HCT116 (cell line): ENCODE measurements at regions not wholly inside any gene's neighbourhood (a gene's known extent, or its start where the extent isn't known, plus 50 kb on each side); places are given as distances from the start of the nearest gene placed in this dataset.

Experiments
- ATAC-seq: fragments of 200-7000 bp; cut with Tn5 transposase; 2 replicates; pipeline ENCODE4 v1.9.1; 2020; ENCODE audit warnings: mild to moderate bottlenecking, moderate library complexity
- BruUV-seq: library from RNA; stranded (reverse); fragments of 400-500 nt; replicated peaks from 2 replicates; lab custom pipeline; 2021; lab: Mats Ljungman, UMichigan
- CTCF ChIA-PET: fragments of 300-600 bp; sonication (Branson Sonifier 250); formaldehyde crosslinking; loops from one replicate; lab custom pipeline; 2021; ENCODE audit warnings: antibody characterized with exemption; lab: Charles Lee
- POLR2A ChIA-PET: fragments of 300-600, 350-600 bp; sonication (Branson Sonifier 250); formaldehyde crosslinking; loops from one replicate; lab custom pipeline; 2021; ENCODE audit warnings: antibody characterized with exemption; lab: Charles Lee
- RAD21 ChIA-PET, 2 experiments: fragments of 300-600 bp; sonication (Branson Sonifier 250); formaldehyde crosslinking; loops; one replicate each; lab custom pipeline; 2023; ENCODE audit warnings: low total read pairs in 2 of 2; ENCODE audit not compliant: uncharacterized antibody in 2 of 2, unreplicated experiment in 2 of 2, low non-redundant PET in 1 of 2; lab: Charles Lee
- DNase-seq: peaks from one replicate; pipeline ENCODE4 v3.0.0-alpha.2; 2010; ENCODE audit warnings: low read depth, low spot score
- H2AFZ ChIP-seq: fragments of 200-600 bp; shearing (Covaris generic), sonication (generic); 2 replicates; pipeline ENCODE4 v1.6.1; 2017; ENCODE audit warnings: low read depth, mixed run types, mixed read lengths, antibody characterized with exemption, low read length; ENCODE audit not compliant: poor library complexity, severe bottlenecking
- H3K27ac ChIP-seq: 2 replicates; pipeline ENCODE4 v1.5.1; 2012; ENCODE audit warnings: low read depth, low read length
- H3K27me3 ChIP-seq: fragments of 200-600 bp; sonication (generic); 2 replicates; pipeline ENCODE4 v1.6.1; 2016; ENCODE audit warnings: mixed run types, low read length, mixed read lengths; ENCODE audit not compliant: insufficient read depth
- H3K36me3 ChIP-seq, 2 experiments: fragments of 200-500 bp in 1 of 2; fragments of 200-600 bp in 1 of 2; sonication (Bioruptor generic) in 1 of 2; sonication (generic) in 1 of 2; 2 replicates each; pipeline versions ENCODE4 v1.5.1 to v1.6.1; 2014 to 2016; ENCODE audit warnings: low read length in 2 of 2, inconsistent platforms in 1 of 2, mixed read lengths in 1 of 2, mixed run types in 1 of 2; ENCODE audit not compliant: insufficient read depth in 2 of 2, control insufficient read depth in 1 of 2
- H3K4me1 ChIP-seq, 2 experiments: fragments of 200-600 bp in 1 of 2; sonication (generic) in 1 of 2; 2 replicates each; pipeline versions ENCODE4 v1.5.1 to v1.6.1; 2012 to 2017; ENCODE audit warnings: low read length in 2 of 2, inconsistent platforms in 1 of 2, mild to moderate bottlenecking in 1 of 2, mixed read lengths in 1 of 2, mixed run types in 1 of 2, moderate library complexity in 1 of 2; ENCODE audit not compliant: insufficient read depth in 2 of 2, control insufficient read depth in 1 of 2
- H3K4me2 ChIP-seq: fragments of 200-600 bp; sonication (generic); 2 replicates; pipeline ENCODE4 v1.6.1; 2017; ENCODE audit warnings: mixed run types, low read length, mixed read lengths
- H3K4me3 ChIP-seq, 2 experiments: fragments of 200-600 bp in 1 of 2; sonication (generic) in 1 of 2; replicated peaks in 1 of 2; 2 replicates each; pipeline ENCODE4 v1.5.1; 2011 to 2016; ENCODE audit warnings: low read length in 2 of 2, control low read depth in 1 of 2, low read depth in 1 of 2, mild to moderate bottlenecking in 1 of 2, mixed read lengths in 1 of 2, mixed run types in 1 of 2
- H3K79me2 ChIP-seq: fragments of 200-600 bp; sonication (generic); 2 replicates; pipeline ENCODE4 v1.6.1; 2017; ENCODE audit warnings: mild to moderate bottlenecking, mixed run types, low read length, moderate library complexity, mixed read lengths; ENCODE audit not compliant: insufficient read depth
- H3K9ac ChIP-seq: fragments of 200-600 bp; sonication (generic); 2 replicates; pipeline ENCODE4 v1.6.1; 2016; ENCODE audit warnings: low read length, mixed read lengths
- H3K9me2 ChIP-seq: fragments of 200-600 bp; sonication (generic), shearing (Covaris generic); 2 replicates; pipeline ENCODE4 v1.6.1; 2017; ENCODE audit warnings: mixed run types, mild to moderate bottlenecking, moderate library complexity; ENCODE audit not compliant: insufficient read depth
- H3K9me3 ChIP-seq, 2 experiments: fragments of 200-500 bp in 1 of 2; fragments of 200-600 bp in 1 of 2; sonication (Bioruptor generic) in 1 of 2; sonication (generic) in 1 of 2; 2 replicates each; pipeline ENCODE4 v1.6.1; 2014 to 2017; ENCODE audit warnings: low read length in 2 of 2, mixed read lengths in 2 of 2, inconsistent platforms in 1 of 2, low read depth in 1 of 2, mild to moderate bottlenecking in 1 of 2, mixed run types in 1 of 2, moderate library complexity in 1 of 2; ENCODE audit not compliant: control insufficient read depth in 1 of 2, insufficient read depth in 1 of 2
- H4K20me1 ChIP-seq: fragments of 200-600 bp; sonication (generic), shearing (Covaris generic); 2 replicates; pipeline ENCODE4 v1.6.1; 2017; ENCODE audit warnings: mixed run types, mild to moderate bottlenecking, moderate library complexity; ENCODE audit not compliant: insufficient read depth
- ATF3 ChIP-seq: IDR thresholded peaks from 2 replicates; pipeline ENCODE4 v1.6.1; 2012
- CBX3 ChIP-seq: IDR thresholded peaks from 2 replicates; pipeline ENCODE4 v1.6.1; 2012; ENCODE audit warnings: low read depth
- CEBPB ChIP-seq: IDR thresholded peaks from 2 replicates; pipeline ENCODE4 v1.6.1; 2012; ENCODE audit warnings: low read depth
- CTCF ChIP-seq, 3 experiments: fragments of 200-600 bp in 1 of 3; sonication (generic) in 1 of 3; IDR thresholded peaks in 2 of 3; conservative IDR thresholded peaks in 1 of 3; 2 replicates each; pipeline ENCODE4 v1.5.1; 2012 to 2017; ENCODE audit warnings: low read depth in 2 of 3, low read length in 2 of 3, antibody characterized with exemption in 1 of 3, borderline replicate concordance in 1 of 3, control low read depth in 1 of 3, mild to moderate bottlenecking in 1 of 3, mixed read lengths in 1 of 3, mixed run types in 1 of 3, moderate library complexity in 1 of 3; ENCODE audit not compliant: insufficient read depth in 1 of 3
- EGR1 ChIP-seq: IDR thresholded peaks from 2 replicates; pipeline ENCODE4 v1.6.1; 2012; ENCODE audit warnings: low read depth
- ELF1 ChIP-seq: IDR thresholded peaks from 2 replicates; pipeline ENCODE4 v1.6.1; 2012; ENCODE audit warnings: low read depth, borderline replicate concordance
- EZH2 ChIP-seq: fragments of 200-600 bp; sonication (generic); IDR thresholded peaks from 2 replicates; pipeline ENCODE4 v1.6.1; 2017; ENCODE audit warnings: antibody characterized with exemption, mixed run types
- EZH2phosphoT487 ChIP-seq: fragments of 200-600 bp; IDR thresholded peaks from 2 replicates; pipeline ENCODE4 v1.6.1; 2018; ENCODE audit warnings: antibody characterized with exemption, borderline replicate concordance
- JUND ChIP-seq: IDR thresholded peaks from 2 replicates; pipeline ENCODE4 v1.6.1; 2012
- MAX ChIP-seq: IDR thresholded peaks from 2 replicates; pipeline ENCODE4 v1.6.1; 2012
- POLR2A ChIP-seq: IDR thresholded peaks from 2 replicates; pipeline ENCODE4 v1.7.0; 2011; ENCODE audit warnings: borderline replicate concordance; ENCODE audit not compliant: insufficient read depth, insufficient read length; ENCODE audit errors: extremely low read depth
- POLR2AphosphoS5 ChIP-seq: IDR thresholded peaks from 2 replicates; pipeline ENCODE4 v1.6.1; 2011; ENCODE audit warnings: mild to moderate bottlenecking, low read depth, low read length, moderate library complexity
- REST ChIP-seq: IDR thresholded peaks from 2 replicates; pipeline ENCODE4 v1.6.1; 2012; ENCODE audit warnings: low read depth
- SIN3A ChIP-seq: IDR thresholded peaks from 2 replicates; pipeline ENCODE4 v1.6.1; 2012; ENCODE audit warnings: low read depth
- SP1 ChIP-seq: IDR thresholded peaks from 2 replicates; pipeline ENCODE4 v1.6.1; 2012; ENCODE audit warnings: low read depth
- SRF ChIP-seq: IDR thresholded peaks from 2 replicates; pipeline ENCODE4 v1.6.1; 2012; ENCODE audit warnings: low read depth
- TCF7L2 ChIP-seq: IDR thresholded peaks from 2 replicates; pipeline ENCODE4 v1.7.0; 2011; ENCODE audit warnings: borderline replicate concordance, inconsistent platforms; ENCODE audit not compliant: insufficient read depth, insufficient read length; ENCODE audit errors: extremely low read depth
- YY1 ChIP-seq: IDR thresholded peaks from 2 replicates; pipeline ENCODE4 v1.6.1; 2011; ENCODE audit warnings: low read length, low read depth, moderate library complexity, mild to moderate bottlenecking; ENCODE audit not compliant: insufficient replicate concordance; ENCODE audit errors: extremely low read depth
- ZFX ChIP-seq: fragments of 450-650 bp; IDR thresholded peaks from 2 replicates; pipeline ENCODE4 v1.6.1; 2017
- ZNF274 ChIP-seq: fragments of 200-500 bp; sonication (Bioruptor generic); IDR thresholded peaks from 2 replicates; pipeline ENCODE4 v1.6.1; 2014; ENCODE audit warnings: mild to moderate bottlenecking, low read depth, low read length, inconsistent platforms
- intact Hi-C: fragments of 100-400 bp; cut with micrococcal nuclease; formaldehyde crosslinking; loops from 2 replicates; pipeline ENCODE4 v1.10.0; 2022

GRCh38 chr16:11420895-11421294 is 75.6 kb downstream of the RMI2 start:
- ATAC-seq (no peak), DNase-seq (no peak)
- H3K79me2 ChIP-seq = no peaks in the 10 kb centered on the region
- no peaks in the 10 kb centered on the region for H3K36me3 ChIP-seq
- no peak overlapping the region for H3K4me2 ChIP-seq
- H3K9me3 ChIP-seq = no peaks in the 10 kb centered on the region
- H3K27ac ChIP-seq = no peak overlapping the region
- BruUV-seq = no TSS peak
- no peak overlapping the region for H2AFZ ChIP-seq
- ChIA-PET CTCF (no interaction called here), POLR2A (no interaction called here), RAD21 (no interaction called here)
- intact Hi-C loops = no loop called here
- H3K4me1 ChIP-seq = no peaks in the 10 kb centered on the region
- H3K9me2 ChIP-seq = no peaks in the 10 kb centered on the region
- no peaks in the 10 kb centered on the region for H3K27me3 ChIP-seq
- no peak overlapping the region for H3K4me3 ChIP-seq
- H4K20me1 ChIP-seq = no peaks in the 10 kb centered on the region
- H3K9ac ChIP-seq = no peak overlapping the region
- TF ChIP-seq SIN3A = no peak
- no peak for TF ChIP-seq ZFX
- TF ChIP-seq REST = no peak
- TF ChIP-seq POLR2AphosphoS5 = no peak
- no peak for TF ChIP-seq ELF1
- no peak for TF ChIP-seq JUND
- TF ChIP-seq CTCF (IDR thresholded peaks at IDR 0.05 in 2 of 3, conservative IDR thresholded peaks at IDR 0.05 in 1 of 3; ENCODE audit: borderline replicate concordance in 1 of 3, insufficient read depth in 1 of 3, low read depth in 2 of 3, low read length in 2 of 3) = no peak
- no peak for TF ChIP-seq EZH2
- TF ChIP-seq TCF7L2 = no peak
- no peak for TF ChIP-seq SP1
- TF ChIP-seq POLR2A = no peak
- TF ChIP-seq YY1 = no peak
- no peak for TF ChIP-seq ATF3
- no peak for TF ChIP-seq SRF
- no peak for TF ChIP-seq EGR1
- TF ChIP-seq MAX = no peak
- TF ChIP-seq EZH2phosphoT487 = no peak
- TF ChIP-seq CBX3 = no peak
- TF ChIP-seq CEBPB = no peak
- no peak for TF ChIP-seq ZNF274
